NCI-H146 treated with DMSO at 0.1 percent for 48 hours (cell line): ENCODE measurements at regions not wholly inside any gene's neighbourhood (a gene's known extent, or its start where the extent isn't known, plus 50 kb on each side); places are given as distances from the start of the nearest gene placed in this dataset.

Experiments used
- DNase-seq: peaks from one replicate; lab custom pipeline; 2025; ENCODE audit not compliant: unreplicated experiment; lab: John Stamatoyannopoulos, UW

GRCh38 chr3:43932921-43933320 is 242.2 kb downstream of the ABHD5 start:
- no peak for DNase-seq

- no peak for DNase-seq
Measured at GRCh38 chr3:43948013-43948412, 257.3 kb downstream of the ABHD5 start.

- DNase-seq, result no peak
Measured at GRCh38 chr3:43949594-43949993, 258.9 kb downstream of the ABHD5 start.

- no peak for DNase-seq
Measured at GRCh38 chr3:43950775-43951174, 260.0 kb downstream of the ABHD5 start.

- DNase-seq, result no peak
Measured at GRCh38 chr3:43951813-43952212, 261.1 kb downstream of the ABHD5 start.

GRCh38 chr3:43953380-43953779 is 262.6 kb downstream of the ABHD5 start:
- no peak for DNase-seq

- no peak for DNase-seq
Measured at GRCh38 chr3:43953814-43954692, 263.3 kb downstream of the ABHD5 start.

- DNase-seq, result no peak
Measured at GRCh38 chr3:43956945-43957344, 266.2 kb downstream of the ABHD5 start.

GRCh38 chr3:43957553-43957952 is 266.8 kb downstream of the ABHD5 start:
- no peak for DNase-seq

- no peak for DNase-seq
Measured at GRCh38 chr3:43958005-43958770, 267.4 kb downstream of the ABHD5 start.

GRCh38 chr3:43958973-43959372 is 268.2 kb downstream of the ABHD5 start:
- DNase-seq, result no peak

- DNase-seq, result no peak
Measured at GRCh38 chr3:43959498-43960447, 269.0 kb downstream of the ABHD5 start.

GRCh38 chr3:43960448-43960840 is 269.7 kb downstream of the ABHD5 start:
- DNase-seq, result no peak

GRCh38 chr3:43962043-43962442 is 271.3 kb downstream of the ABHD5 start:
- no peak for DNase-seq

- no peak for DNase-seq
Measured at GRCh38 chr3:43963208-43963607, 272.5 kb downstream of the ABHD5 start.

GRCh38 chr3:43964640-43965039 is 273.9 kb downstream of the ABHD5 start:
- no peak for DNase-seq

GRCh38 chr3:43965656-43966055 is 274.9 kb downstream of the ABHD5 start:
- DNase-seq, result no peak

- DNase-seq, result no peak
Measured at GRCh38 chr3:43966126-43966525, 275.4 kb downstream of the ABHD5 start.

GRCh38 chr3:43966530-43966929 is 275.2 kb upstream of the TOPAZ1 start:
- no peak for DNase-seq

GRCh38 chr3:43968465-43968864 is 273.2 kb upstream of the TOPAZ1 start:
- DNase-seq, result no peak

GRCh38 chr3:43969944-43970343 is 271.7 kb upstream of the TOPAZ1 start:
- DNase-seq, result no peak
